Neural crest cell (in vitro differentiated cells): ENCODE measurements at regions not wholly inside any gene's neighbourhood (a gene's known extent, or its start where the extent isn't known, plus 50 kb on each side); places are given as distances from the start of the nearest gene placed in this dataset.

Experiments used
- DNase-seq: peaks from one replicate; pipeline ENCODE4 v3.0.0; 2021; ENCODE audit warnings: low read depth, mixed read lengths, low spot score
- H3K27ac Mint-ChIP-seq: one replicate; pipeline ENCODE4 v1.8.0; 2021; ENCODE audit warnings: mild to moderate bottlenecking, mixed read lengths; ENCODE audit not compliant: unreplicated experiment
- H3K27me3 Mint-ChIP-seq: 2 replicates; pipeline ENCODE4 v1.8.0; 2021; ENCODE audit warnings: low read depth, mild to moderate bottlenecking, mixed read lengths
- H3K36me3 Mint-ChIP-seq: 2 replicates; pipeline ENCODE4 v1.8.0; 2021; ENCODE audit warnings: low read depth, mild to moderate bottlenecking, mixed read lengths
- H3K4me1 Mint-ChIP-seq: 2 replicates; pipeline ENCODE4 v1.8.0; 2021; ENCODE audit warnings: mixed read lengths
- H3K4me3 Mint-ChIP-seq: one replicate; pipeline ENCODE4 v1.8.0; 2021; ENCODE audit warnings: mild to moderate bottlenecking, mixed read lengths
- H3K9me3 Mint-ChIP-seq: 2 replicates; pipeline ENCODE4 v1.8.0; 2021; ENCODE audit warnings: mixed read lengths
- TF ChIP-seq, protein P1 (sequence below): fragments of 200-600 bp; sonication (generic); conservative IDR thresholded peaks from 2 replicates; pipeline ENCODE4 v1.5.0; 2021; ENCODE audit warnings: antibody characterized with exemption, mild to moderate bottlenecking

DNA sequence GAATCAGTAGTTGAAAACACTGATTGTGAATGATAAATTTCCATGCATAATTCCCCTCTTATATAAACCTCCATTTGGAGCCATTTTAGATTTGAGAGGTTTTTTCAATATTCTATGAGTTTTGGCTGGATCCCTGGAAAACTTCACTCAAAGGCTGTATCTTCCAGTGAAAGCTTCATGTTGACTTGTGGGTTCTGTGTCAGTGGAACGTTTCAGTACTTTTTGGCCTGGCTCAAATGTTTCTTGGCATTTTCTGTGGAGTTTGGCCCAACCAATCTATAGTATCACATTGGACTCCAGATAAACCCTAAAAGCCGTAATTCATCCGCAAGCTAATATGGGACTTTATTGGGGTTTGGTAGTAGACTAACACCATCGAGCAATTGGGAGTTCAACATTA is 172.6 kb upstream of the PRPS1L1 start:
- no peak overlapping the region for H3K27ac Mint-ChIP-seq
- TF ChIP-seq, protein P1, sequence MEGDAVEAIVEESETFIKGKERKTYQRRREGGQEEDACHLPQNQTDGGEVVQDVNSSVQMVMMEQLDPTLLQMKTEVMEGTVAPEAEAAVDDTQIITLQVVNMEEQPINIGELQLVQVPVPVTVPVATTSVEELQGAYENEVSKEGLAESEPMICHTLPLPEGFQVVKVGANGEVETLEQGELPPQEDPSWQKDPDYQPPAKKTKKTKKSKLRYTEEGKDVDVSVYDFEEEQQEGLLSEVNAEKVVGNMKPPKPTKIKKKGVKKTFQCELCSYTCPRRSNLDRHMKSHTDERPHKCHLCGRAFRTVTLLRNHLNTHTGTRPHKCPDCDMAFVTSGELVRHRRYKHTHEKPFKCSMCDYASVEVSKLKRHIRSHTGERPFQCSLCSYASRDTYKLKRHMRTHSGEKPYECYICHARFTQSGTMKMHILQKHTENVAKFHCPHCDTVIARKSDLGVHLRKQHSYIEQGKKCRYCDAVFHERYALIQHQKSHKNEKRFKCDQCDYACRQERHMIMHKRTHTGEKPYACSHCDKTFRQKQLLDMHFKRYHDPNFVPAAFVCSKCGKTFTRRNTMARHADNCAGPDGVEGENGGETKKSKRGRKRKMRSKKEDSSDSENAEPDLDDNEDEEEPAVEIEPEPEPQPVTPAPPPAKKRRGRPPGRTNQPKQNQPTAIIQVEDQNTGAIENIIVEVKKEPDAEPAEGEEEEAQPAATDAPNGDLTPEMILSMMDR, result no peak
- no peak for DNase-seq
- no peaks in the 10 kb centered on the region for H3K9me3 Mint-ChIP-seq
- no peaks in the 10 kb centered on the region for H3K36me3 Mint-ChIP-seq
- H3K27me3 Mint-ChIP-seq, result no peaks in the 10 kb centered on the region
- H3K4me1 Mint-ChIP-seq, result no peaks in the 10 kb centered on the region
- no peak overlapping the region for H3K4me3 Mint-ChIP-seq

GRCh38 chr7:18200855-18201254 is 173.2 kb upstream of the PRPS1L1 start:
- Mint-ChIP-seq H3K27ac (no peak overlapping the region), H3K27me3 (no peaks in the 10 kb centered on the region), H3K36me3 (no peaks in the 10 kb centered on the region), H3K4me3 (no peak overlapping the region), H3K4me1 (no peaks in the 10 kb centered on the region), H3K9me3 (no peaks in the 10 kb centered on the region)
- DNase-seq, result no peak
- TF ChIP-seq, protein P1, result no peak

- TF ChIP-seq, protein P1, result no peak
- Mint-ChIP-seq H3K9me3 (no peaks in the 10 kb centered on the region), H3K36me3 (no peaks in the 10 kb centered on the region), H3K27ac (no peak overlapping the region), H3K4me3 (no peak overlapping the region), H3K4me1 (no peaks in the 10 kb centered on the region), H3K27me3 (no peaks in the 10 kb centered on the region)
- DNase-seq, result no peak
Observed at GRCh38 chr7:18201350-18201749, 173.7 kb upstream of the PRPS1L1 start.

GRCh38 chr7:18202315-18203045 is 174.8 kb upstream of the PRPS1L1 start:
- H3K4me3 Mint-ChIP-seq, result no peak overlapping the region

GRCh38 chr7:18206331-18206730 is 178.7 kb upstream of the PRPS1L1 start:
- TF ChIP-seq, protein P1, result no peak
- no peaks in the 10 kb centered on the region for H3K36me3 Mint-ChIP-seq
- H3K4me3 Mint-ChIP-seq, result no peak overlapping the region
- H3K4me1 Mint-ChIP-seq, result no peaks in the 10 kb centered on the region
- no peak for DNase-seq
- H3K27ac Mint-ChIP-seq, result no peak overlapping the region
- H3K9me3 Mint-ChIP-seq, result peaks cover 3% of the 10 kb centered on the region
- H3K27me3 Mint-ChIP-seq, result no peaks in the 10 kb centered on the region

More at GRCh38 chr7:18202315-18203045, 174.8 kb upstream of the PRPS1L1 start:
- no peak for DNase-seq
- H3K36me3 Mint-ChIP-seq, result no peaks in the 10 kb centered on the region
- TF ChIP-seq, protein P1, result no peak
- no peak overlapping the region for H3K27ac Mint-ChIP-seq
- no peaks in the 10 kb centered on the region for H3K4me1 Mint-ChIP-seq
- H3K27me3 Mint-ChIP-seq, result no peaks in the 10 kb centered on the region
- H3K9me3 Mint-ChIP-seq, result no peaks in the 10 kb centered on the region
